Cardiac muscle cell (in vitro differentiated cells and primary cell): ENCODE measurements at regions not wholly inside any gene's neighbourhood (a gene's known extent, or its start where the extent isn't known, plus 50 kb on each side); places are given as distances from the start of the nearest gene placed in this dataset.

Source experiments
- DNase-seq, 2 donors: peaks; one replicate each; pipeline versions ENCODE4 v3.0.0 to v3.0.0-alpha.2; 2010 to 2017; ENCODE audit warnings: low read depth in 1 of 2, low spot score in 1 of 2
- H3K27ac ChIP-seq: fragments of 200-600 bp; sonication (generic); 2 replicates; pipeline ENCODE4 v1.5.1; 2016
- H3K27me3 ChIP-seq: fragments of 200-600 bp; sonication (generic); 2 replicates; pipeline ENCODE4 v1.6.0; 2016; ENCODE audit warnings: control low read depth
- H3K36me3 ChIP-seq: fragments of 200-600 bp; sonication (generic); 2 replicates; pipeline ENCODE4 v1.5.1; 2016; ENCODE audit warnings: control low read depth
- H3K4me1 ChIP-seq: fragments of 200-600 bp; sonication (generic); 2 replicates; pipeline ENCODE4 v1.8.1; 2017; ENCODE audit warnings: low read depth, mild to moderate bottlenecking, mixed run types
- H3K4me3 ChIP-seq: fragments of 200-600 bp; sonication (generic); 2 replicates; pipeline ENCODE4 v1.5.1; 2016; ENCODE audit warnings: mild to moderate bottlenecking
- H3K9me3 ChIP-seq: fragments of 200-600 bp; sonication (generic); 2 replicates; pipeline ENCODE4 v1.5.1; 2017; ENCODE audit warnings: low read depth, mild to moderate bottlenecking, control low read depth
- CTCF ChIP-seq: IDR thresholded peaks from 2 replicates; pipeline ENCODE4 v1.5.1; 2012; ENCODE audit warnings: low read depth, mild to moderate bottlenecking, low read length

- no peaks in the 10 kb centered on the region for H3K36me3 ChIP-seq
- H3K9me3 ChIP-seq = no peaks in the 10 kb centered on the region
- TF ChIP-seq CTCF = no peak
- H3K4me1 ChIP-seq = no peaks in the 10 kb centered on the region
- no peak overlapping the region for H3K27ac ChIP-seq
- DNase-seq = no peak
- H3K4me3 ChIP-seq = no peak overlapping the region
- no peaks in the 10 kb centered on the region for H3K27me3 ChIP-seq
Measured at GRCh38 chr6:141580131-141580530, 552.6 kb upstream of the GJE1 start.

DNA sequence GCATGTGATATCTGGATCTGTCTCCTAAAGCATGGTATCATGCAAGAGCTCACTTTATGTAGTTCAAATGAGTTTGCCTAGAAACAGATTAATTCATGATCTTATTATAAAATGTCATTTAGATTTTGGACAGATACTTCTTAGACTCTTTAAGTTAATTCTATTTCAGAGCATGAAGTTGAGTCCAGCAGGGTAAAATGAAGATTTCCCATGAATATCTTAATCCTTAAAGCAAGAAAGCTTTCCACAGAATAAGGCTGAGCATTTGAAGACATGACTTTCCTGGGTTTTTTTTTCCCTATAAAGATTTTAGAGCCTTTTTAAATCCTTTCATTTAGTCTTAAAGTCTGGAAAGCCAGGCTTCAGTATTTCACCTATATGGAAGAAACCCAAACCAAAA, 556.0 kb upstream of the GJE1 start:
- Histone ChIP-seq H3K4me3 (no peak overlapping the region), H3K9me3 (no peaks in the 10 kb centered on the region), H3K36me3 (no peaks in the 10 kb centered on the region), H3K27ac (no peak overlapping the region), H3K4me1 (no peaks in the 10 kb centered on the region), H3K27me3 (no peaks in the 10 kb centered on the region)
- DNase-seq = no peak
- no peak for TF ChIP-seq CTCF

DNA sequence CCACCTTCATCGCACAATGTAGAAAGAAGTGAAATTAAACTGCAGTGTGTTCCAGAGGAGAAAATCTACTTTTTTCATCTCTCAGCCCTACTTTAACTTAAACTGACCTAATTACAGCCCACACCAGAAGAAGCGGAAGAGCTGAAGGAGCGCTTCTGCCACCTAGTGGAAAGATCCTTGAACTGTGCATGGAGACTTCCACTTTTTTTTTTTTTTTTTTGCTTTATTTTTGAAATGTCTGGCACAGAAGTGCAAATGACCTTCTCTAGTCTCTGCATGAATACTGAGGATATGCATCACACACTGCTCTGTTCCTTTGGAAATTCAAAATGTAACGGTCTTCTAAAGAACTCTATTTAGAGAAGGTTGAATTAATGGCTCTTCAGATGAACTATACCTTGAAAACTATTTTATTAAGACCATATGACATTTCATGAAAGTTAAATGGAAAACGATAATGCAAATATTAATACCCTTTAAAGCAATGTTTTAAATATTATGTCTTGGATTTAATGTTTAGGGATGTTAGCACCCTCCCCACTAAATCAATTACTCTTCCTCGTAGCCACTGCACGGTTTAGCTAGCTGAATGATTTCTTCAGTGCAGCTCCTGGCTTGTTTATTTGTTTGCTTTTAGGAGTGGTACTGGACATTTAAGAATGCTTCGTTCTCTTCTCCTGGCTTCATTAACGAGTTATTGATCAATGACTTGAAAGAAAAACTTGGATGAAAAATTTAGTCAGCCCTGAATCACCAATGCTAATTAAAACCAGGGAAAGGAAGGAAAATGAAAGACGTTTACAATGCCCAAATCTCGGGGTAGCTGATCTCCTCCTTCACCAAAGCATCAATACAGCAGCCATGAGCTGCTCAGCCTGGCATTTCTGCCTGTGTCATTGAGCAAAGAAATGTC, 569.6 kb upstream of the GJE1 start:
- Histone ChIP-seq H3K4me3 (no peak overlapping the region), H3K27ac (peak overlapping the region; percentile 46)
- DNase-seq = peak; percentile 80 to 95

GRCh38 chr6:141562186-141562811, 570.4 kb upstream of the GJE1 start:
- TF ChIP-seq CTCF = no peak
- H3K4me3 ChIP-seq = no peak overlapping the region
- H3K36me3 ChIP-seq = no peaks in the 10 kb centered on the region
- H3K4me1 ChIP-seq = peaks cover 17% of the 10 kb centered on the region
- peak overlapping the region; percentile 46 for H3K27ac ChIP-seq
- peak; percentile 41 to 43 for DNase-seq
- no peaks in the 10 kb centered on the region for H3K9me3 ChIP-seq
- no peaks in the 10 kb centered on the region for H3K27me3 ChIP-seq

More for the DNA sequence above, 569.6 kb upstream of the GJE1 start:
- no peaks in the 10 kb centered on the region for H3K36me3 ChIP-seq
- H3K4me1 ChIP-seq = peaks cover 17% of the 10 kb centered on the region
- no peaks in the 10 kb centered on the region for H3K9me3 ChIP-seq
- TF ChIP-seq CTCF = peak; percentile 79
- no peaks in the 10 kb centered on the region for H3K27me3 ChIP-seq

- H3K4me1 ChIP-seq = peaks cover 17% of the 10 kb centered on the region
- no peak for TF ChIP-seq CTCF
- H3K27ac ChIP-seq = no peak overlapping the region
- H3K9me3 ChIP-seq = no peaks in the 10 kb centered on the region
- no peaks in the 10 kb centered on the region for H3K36me3 ChIP-seq
- no peaks in the 10 kb centered on the region for H3K27me3 ChIP-seq
- H3K4me3 ChIP-seq = no peak overlapping the region
- DNase-seq = no peak
Measured at GRCh38 chr6:141561154-141561553, 571.6 kb upstream of the GJE1 start.
